HepG2 (cell line): ENCODE measurements at regions not wholly inside any gene's neighbourhood (a gene's known extent, or its start where the extent isn't known, plus 50 kb on each side); places are given as distances from the start of the nearest gene placed in this dataset.
A peak's percentile ranks its signal among the peaks of the same experiment; 100 is the strongest.

Source experiments
- AKAP8 ChIP-seq: sonication (generic); formaldehyde crosslinking; IDR thresholded peaks from 2 replicates; pipeline ENCODE4 v1.5.1; 2020; ENCODE audit warnings: mild to moderate bottlenecking, missing genetic modification reagents
- ARNT ChIP-seq: fragments of 450-650 bp; IDR thresholded peaks from 2 replicates; pipeline ENCODE4 v1.6.1; 2017
- ARNTL ChIP-seq: sonication (generic); formaldehyde crosslinking; IDR thresholded peaks from 2 replicates; pipeline ENCODE4 v1.4.0; 2020; ENCODE audit warnings: mild to moderate bottlenecking, missing genetic modification reagents
- HDAC1 ChIP-seq: sonication (generic); formaldehyde crosslinking; IDR thresholded peaks from 2 replicates; pipeline ENCODE4 v1.5.1; 2020; ENCODE audit warnings: mild to moderate bottlenecking, missing genetic modification reagents
- MTF2 ChIP-seq: sonication (generic); formaldehyde crosslinking; IDR thresholded peaks from 2 replicates; pipeline ENCODE4 v1.5.0; 2020; ENCODE audit warnings: missing genetic modification reagents, borderline replicate concordance
- POLR2G ChIP-seq: fragments of 200-400 bp; formaldehyde crosslinking; IDR thresholded peaks from 2 replicates; pipeline ENCODE4 v1.6.1; 2018; ENCODE audit warnings: mild to moderate bottlenecking, low read depth, low read length, moderate library complexity
- RFX1 ChIP-seq: fragments of 450-650 bp; IDR thresholded peaks from 2 replicates; pipeline ENCODE4 v1.6.1; 2017
- RFXANK ChIP-seq: IDR thresholded peaks from 2 replicates; pipeline ENCODE4 v1.6.1; 2016
- TAF15 ChIP-seq: fragments of 200-400 bp; formaldehyde crosslinking; IDR thresholded peaks from one replicate; pipeline ENCODE4 v1.6.1; 2018; ENCODE audit warnings: mild to moderate bottlenecking, low read depth, low read length; ENCODE audit not compliant: poor library complexity, severe bottlenecking
- TBX2 ChIP-seq: sonication (generic); formaldehyde crosslinking; IDR thresholded peaks from 2 replicates; pipeline ENCODE4 v1.5.0; 2020; ENCODE audit warnings: missing genetic modification reagents, mild to moderate bottlenecking, borderline replicate concordance
- TGIF2 ChIP-seq: IDR thresholded peaks from 2 replicates; pipeline ENCODE4 v1.6.1; 2016; ENCODE audit warnings: control low read depth, missing compliant biosample characterization
- ZNF616 ChIP-seq: sonication (generic); formaldehyde crosslinking; IDR thresholded peaks from 2 replicates; pipeline ENCODE4 v1.5.0; 2020; ENCODE audit warnings: low read depth, mild to moderate bottlenecking, missing genetic modification reagents
- ZNF619 ChIP-seq: sonication (generic); formaldehyde crosslinking; IDR thresholded peaks from 2 replicates; pipeline ENCODE4 v1.4.0; 2020; ENCODE audit warnings: mild to moderate bottlenecking, missing genetic modification reagents
- ZNF737 ChIP-seq: sonication (generic); formaldehyde crosslinking; IDR thresholded peaks from 2 replicates; pipeline ENCODE4 v1.5.0; 2020; ENCODE audit warnings: missing genetic modification reagents, mild to moderate bottlenecking, borderline replicate concordance
- ZSCAN21 ChIP-seq: sonication (generic); formaldehyde crosslinking; IDR thresholded peaks from 2 replicates; pipeline ENCODE4 v1.8.0; 2022; ENCODE audit warnings: mild to moderate bottlenecking, missing genetic modification reagents, moderate library complexity, borderline replicate concordance
- TF ChIP-seq, protein P1 (sequence below): sonication (generic); formaldehyde crosslinking; IDR thresholded peaks from 2 replicates; pipeline ENCODE4 v1.4.0; 2020; ENCODE audit warnings: missing genetic modification reagents
- TF ChIP-seq, protein P2 (sequence below): sonication (generic); formaldehyde crosslinking; IDR thresholded peaks from 2 replicates; pipeline ENCODE4 v1.8.0; 2022; ENCODE audit warnings: mild to moderate bottlenecking, missing genetic modification reagents; ENCODE audit not compliant: insufficient replicate concordance
- TF ChIP-seq, protein P3 (sequence below): sonication (generic); formaldehyde crosslinking; IDR thresholded peaks from 2 replicates; pipeline ENCODE4 v1.4.0; 2020; ENCODE audit warnings: mild to moderate bottlenecking, low read depth, missing genetic modification reagents
- TF ChIP-seq, protein P4 (sequence below): sonication (generic); formaldehyde crosslinking; IDR thresholded peaks from 2 replicates; pipeline ENCODE4 v1.5.1; 2020; ENCODE audit warnings: missing genetic modification reagents, mild to moderate bottlenecking, borderline replicate concordance

DNA sequence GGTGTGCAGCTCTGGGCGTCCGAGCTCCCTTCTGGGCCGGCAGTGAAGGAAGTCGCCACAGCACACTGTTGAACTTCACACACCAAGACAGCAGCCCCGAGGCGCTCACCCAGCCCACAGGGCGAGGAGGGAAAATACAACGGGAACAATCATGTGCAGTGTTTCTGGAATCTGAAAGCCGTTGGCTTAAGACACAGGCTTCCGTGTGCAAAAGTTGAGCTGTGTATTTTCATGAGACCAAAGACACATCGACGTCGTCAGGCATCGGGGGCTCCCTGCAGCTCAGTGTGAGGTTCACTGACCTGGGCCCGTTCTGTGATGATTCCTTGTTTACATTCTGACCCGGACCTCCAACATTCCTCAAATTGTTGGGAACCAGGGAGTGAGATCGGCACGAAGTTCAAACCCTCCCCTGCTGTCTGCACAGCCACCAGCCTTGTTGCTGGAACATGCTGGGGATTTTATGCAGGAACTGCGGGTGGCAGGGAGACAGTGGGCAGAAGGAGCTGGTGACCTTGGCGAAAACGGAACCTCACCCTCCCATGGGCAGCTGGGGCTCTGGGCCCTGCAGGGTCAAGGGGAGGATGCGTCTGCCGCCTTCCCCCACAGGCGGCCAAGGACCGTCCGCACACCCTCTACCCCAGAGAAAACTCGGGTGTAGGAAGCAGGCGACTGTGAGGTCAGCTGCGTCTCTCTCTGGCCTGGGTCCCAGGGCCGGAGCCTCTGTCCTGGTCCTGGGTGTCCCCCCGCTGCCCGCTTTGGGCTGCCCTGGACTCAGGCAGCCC is 72.2 kb downstream of the METRNL start (continued):
- TF ChIP-seq, protein P1, sequence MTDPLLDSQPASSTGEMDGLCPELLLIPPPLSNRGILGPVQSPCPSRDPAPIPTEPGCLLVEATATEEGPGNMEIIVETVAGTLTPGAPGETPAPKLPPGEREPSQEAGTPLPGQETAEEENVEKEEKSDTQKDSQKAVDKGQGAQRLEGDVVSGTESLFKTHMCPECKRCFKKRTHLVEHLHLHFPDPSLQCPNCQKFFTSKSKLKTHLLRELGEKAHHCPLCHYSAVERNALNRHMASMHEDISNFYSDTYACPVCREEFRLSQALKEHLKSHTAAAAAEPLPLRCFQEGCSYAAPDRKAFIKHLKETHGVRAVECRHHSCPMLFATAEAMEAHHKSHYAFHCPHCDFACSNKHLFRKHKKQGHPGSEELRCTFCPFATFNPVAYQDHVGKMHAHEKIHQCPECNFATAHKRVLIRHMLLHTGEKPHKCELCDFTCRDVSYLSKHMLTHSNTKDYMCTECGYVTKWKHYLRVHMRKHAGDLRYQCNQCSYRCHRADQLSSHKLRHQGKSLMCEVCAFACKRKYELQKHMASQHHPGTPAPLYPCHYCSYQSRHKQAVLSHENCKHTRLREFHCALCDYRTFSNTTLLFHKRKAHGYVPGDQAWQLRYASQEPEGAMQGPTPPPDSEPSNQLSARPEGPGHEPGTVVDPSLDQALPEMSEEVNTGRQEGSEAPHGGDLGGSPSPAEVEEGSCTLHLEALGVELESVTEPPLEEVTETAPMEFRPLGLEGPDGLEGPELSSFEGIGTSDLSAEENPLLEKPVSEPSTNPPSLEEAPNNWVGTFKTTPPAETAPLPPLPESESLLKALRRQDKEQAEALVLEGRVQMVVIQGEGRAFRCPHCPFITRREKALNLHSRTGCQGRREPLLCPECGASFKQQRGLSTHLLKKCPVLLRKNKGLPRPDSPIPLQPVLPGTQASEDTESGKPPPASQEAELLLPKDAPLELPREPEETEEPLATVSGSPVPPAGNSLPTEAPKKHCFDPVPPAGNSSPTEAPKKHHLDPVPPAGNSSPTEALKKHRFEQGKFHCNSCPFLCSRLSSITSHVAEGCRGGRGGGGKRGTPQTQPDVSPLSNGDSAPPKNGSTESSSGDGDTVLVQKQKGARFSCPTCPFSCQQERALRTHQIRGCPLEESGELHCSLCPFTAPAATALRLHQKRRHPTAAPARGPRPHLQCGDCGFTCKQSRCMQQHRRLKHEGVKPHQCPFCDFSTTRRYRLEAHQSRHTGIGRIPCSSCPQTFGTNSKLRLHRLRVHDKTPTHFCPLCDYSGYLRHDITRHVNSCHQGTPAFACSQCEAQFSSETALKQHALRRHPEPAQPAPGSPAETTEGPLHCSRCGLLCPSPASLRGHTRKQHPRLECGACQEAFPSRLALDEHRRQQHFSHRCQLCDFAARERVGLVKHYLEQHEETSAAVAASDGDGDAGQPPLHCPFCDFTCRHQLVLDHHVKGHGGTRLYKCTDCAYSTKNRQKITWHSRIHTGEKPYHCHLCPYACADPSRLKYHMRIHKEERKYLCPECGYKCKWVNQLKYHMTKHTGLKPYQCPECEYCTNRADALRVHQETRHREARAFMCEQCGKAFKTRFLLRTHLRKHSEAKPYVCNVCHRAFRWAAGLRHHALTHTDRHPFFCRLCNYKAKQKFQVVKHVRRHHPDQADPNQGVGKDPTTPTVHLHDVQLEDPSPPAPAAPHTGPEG: peak; percentile 85
- peak; percentile 91 for TF ChIP-seq TBX2 (CRISPR knock-in tag)
- TF ChIP-seq, protein P2, sequence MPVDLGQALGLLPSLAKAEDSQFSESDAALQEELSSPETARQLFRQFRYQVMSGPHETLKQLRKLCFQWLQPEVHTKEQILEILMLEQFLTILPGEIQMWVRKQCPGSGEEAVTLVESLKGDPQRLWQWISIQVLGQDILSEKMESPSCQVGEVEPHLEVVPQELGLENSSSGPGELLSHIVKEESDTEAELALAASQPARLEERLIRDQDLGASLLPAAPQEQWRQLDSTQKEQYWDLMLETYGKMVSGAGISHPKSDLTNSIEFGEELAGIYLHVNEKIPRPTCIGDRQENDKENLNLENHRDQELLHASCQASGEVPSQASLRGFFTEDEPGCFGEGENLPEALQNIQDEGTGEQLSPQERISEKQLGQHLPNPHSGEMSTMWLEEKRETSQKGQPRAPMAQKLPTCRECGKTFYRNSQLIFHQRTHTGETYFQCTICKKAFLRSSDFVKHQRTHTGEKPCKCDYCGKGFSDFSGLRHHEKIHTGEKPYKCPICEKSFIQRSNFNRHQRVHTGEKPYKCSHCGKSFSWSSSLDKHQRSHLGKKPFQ (CRISPR knock-in tag): peak; percentile 84
- peak; percentile 58; the same call in 1 of the 2 replicates for TF ChIP-seq AKAP8 (CRISPR knock-in tag)
- TF ChIP-seq ARNT: no peak
- TF ChIP-seq, protein P3, sequence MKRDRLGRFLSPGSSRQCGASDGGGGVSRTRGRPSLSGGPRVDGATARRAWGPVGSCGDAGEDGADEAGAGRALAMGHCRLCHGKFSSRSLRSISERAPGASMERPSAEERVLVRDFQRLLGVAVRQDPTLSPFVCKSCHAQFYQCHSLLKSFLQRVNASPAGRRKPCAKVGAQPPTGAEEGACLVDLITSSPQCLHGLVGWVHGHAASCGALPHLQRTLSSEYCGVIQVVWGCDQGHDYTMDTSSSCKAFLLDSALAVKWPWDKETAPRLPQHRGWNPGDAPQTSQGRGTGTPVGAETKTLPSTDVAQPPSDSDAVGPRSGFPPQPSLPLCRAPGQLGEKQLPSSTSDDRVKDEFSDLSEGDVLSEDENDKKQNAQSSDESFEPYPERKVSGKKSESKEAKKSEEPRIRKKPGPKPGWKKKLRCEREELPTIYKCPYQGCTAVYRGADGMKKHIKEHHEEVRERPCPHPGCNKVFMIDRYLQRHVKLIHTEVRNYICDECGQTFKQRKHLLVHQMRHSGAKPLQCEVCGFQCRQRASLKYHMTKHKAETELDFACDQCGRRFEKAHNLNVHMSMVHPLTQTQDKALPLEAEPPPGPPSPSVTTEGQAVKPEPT: peak; percentile 86
- 0 out of 2 replicates have a peak, but pooled peaks have one; percentile 83 for TF ChIP-seq RFXANK (CRISPR knock-in tag)
- TF ChIP-seq ZNF616 (CRISPR knock-in tag): no peak
- no peak for TF ChIP-seq TAF15
- TF ChIP-seq ARNTL (CRISPR knock-in tag): peak; percentile 53; the same call in 1 of the 2 replicates
- TF ChIP-seq ZNF737 (CRISPR knock-in tag): no peak
- peak; percentile 96 for TF ChIP-seq HDAC1 (CRISPR knock-in tag)
- TF ChIP-seq MTF2 (CRISPR knock-in tag): peak; percentile 95
- TF ChIP-seq ZNF619: peak; percentile 51
- peak; percentile 73 for TF ChIP-seq ZSCAN21 (CRISPR knock-in tag)
- TF ChIP-seq POLR2G: no peak
- no peak for TF ChIP-seq RFX1
- no peak for TF ChIP-seq TGIF2
- TF ChIP-seq, protein P4, sequence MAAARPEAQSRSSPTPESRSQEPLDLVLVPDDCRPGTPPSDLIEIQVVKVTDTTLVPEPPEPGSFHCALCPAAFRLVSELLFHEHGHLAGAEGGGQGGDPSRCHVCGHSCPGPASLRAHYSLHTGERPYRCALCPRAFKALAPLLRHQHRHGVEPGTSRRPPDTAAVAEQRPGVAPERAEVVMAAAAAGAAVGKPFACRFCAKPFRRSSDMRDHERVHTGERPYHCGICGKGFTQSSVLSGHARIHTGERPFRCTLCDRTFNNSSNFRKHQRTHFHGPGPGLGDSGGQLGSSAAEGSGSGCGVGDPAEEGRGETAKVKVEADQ (CRISPR knock-in tag): peak; percentile 73; the same call in 1 of the 2 replicates
